H1 (cell line): ENCODE measurements at regions not wholly inside any gene's neighbourhood (a gene's known extent, or its start where the extent isn't known, plus 50 kb on each side); places are given as distances from the start of the nearest gene placed in this dataset.

Source experiments
- CTCF ChIA-PET: fragments of 300-600 bp; sonication (Branson Sonifier 250); formaldehyde crosslinking; loops from one replicate; lab custom pipeline; 2021; ENCODE audit not compliant: partially characterized antibody; lab: Charles Lee
- POLR2A ChIA-PET: fragments of 300-600 bp; sonication (Branson Sonifier 250); formaldehyde crosslinking; loops from one replicate; lab custom pipeline; 2021; ENCODE audit warnings: inconsistent platforms; ENCODE audit not compliant: partially characterized antibody; lab: Charles Lee
- DNase-seq, 2 experiments: peaks; one replicate each; pipeline versions ENCODE4 v3.0.0 to v3.0.0-alpha.2; 2010 to 2022; ENCODE audit warnings: low spot score in 2 of 2, low read depth in 1 of 2, mixed read lengths in 1 of 2
- FAIRE-seq: peaks from 2 replicates; lab custom pipeline; 2011; peaks lifted over from hg19 to GRCh38; lab: Jason Lieb, UNC
- H2AFZ ChIP-seq: 2 replicates; pipeline ENCODE4 v1.8.1; 2012; ENCODE audit warnings: low read length, inconsistent platforms
- H2AK5ac ChIP-seq: 2 replicates; pipeline ENCODE4 v1.6.1; 2013; ENCODE audit warnings: low read depth, low read length
- H2BK120ac ChIP-seq: replicated peaks from 2 replicates; pipeline ENCODE3; 2013; ENCODE audit warnings: low read depth, low read length, inconsistent platforms
- H2BK12ac ChIP-seq: 2 replicates; pipeline ENCODE4 v1.6.1; 2013; ENCODE audit warnings: low read depth, low read length
- H2BK15ac ChIP-seq: 2 replicates; pipeline ENCODE4 v1.6.1; 2013; ENCODE audit warnings: low read length
- H2BK20ac ChIP-seq: 2 replicates; pipeline ENCODE4 v1.6.1; 2013; ENCODE audit warnings: low read length
- H2BK5ac ChIP-seq: 2 replicates; pipeline ENCODE4 v1.6.1; 2013; ENCODE audit warnings: low read depth, low read length
- H3K14ac ChIP-seq: 2 replicates; pipeline ENCODE4 v1.6.1; 2013; ENCODE audit warnings: inconsistent platforms; ENCODE audit not compliant: insufficient read length
- H3K18ac ChIP-seq: 2 replicates; pipeline ENCODE4 v1.6.1; 2013; ENCODE audit warnings: low read length; ENCODE audit errors: extremely low read depth
- H3K23ac ChIP-seq: 2 replicates; pipeline ENCODE4 v1.6.1; 2013; ENCODE audit warnings: inconsistent platforms; ENCODE audit not compliant: insufficient read length
- H3K23me2 ChIP-seq: 2 replicates; pipeline ENCODE4 v1.6.1; 2013; ENCODE audit warnings: low read depth, low read length
- H3K27ac ChIP-seq: 2 replicates; pipeline ENCODE4 v1.6.1; 2011; ENCODE audit warnings: low read depth, low read length, inconsistent platforms
- H3K27me3 ChIP-seq, 4 experiments: replicated peaks in 1 of 4; 1 replicate in 1 of 4; 2 replicates in 3 of 4; pipeline versions ENCODE4 v1.6.1 to v1.8.1; 2011 to 2013; ENCODE audit warnings: low read length in 3 of 4, mild to moderate bottlenecking in 3 of 4, inconsistent platforms in 2 of 4, mixed read lengths in 2 of 4, moderate library complexity in 1 of 4; ENCODE audit not compliant: control insufficient read depth in 3 of 4, insufficient read depth in 3 of 4; ENCODE audit errors: extremely low read depth in 1 of 4
- H3K36me3 ChIP-seq, 4 experiments: 2 replicates each; pipeline versions ENCODE4 v1.6.1 to v1.8.1; 2011 to 2013; ENCODE audit warnings: mild to moderate bottlenecking in 4 of 4, low read length in 3 of 4, moderate library complexity in 2 of 4, control low read depth in 1 of 4, inconsistent platforms in 1 of 4; ENCODE audit not compliant: insufficient read depth in 4 of 4, control insufficient read depth in 2 of 4
- H3K4ac ChIP-seq: replicated peaks from 2 replicates; pipeline ENCODE3; 2013; ENCODE audit warnings: low read length, low read depth, mixed read lengths, inconsistent platforms; ENCODE audit not compliant: insufficient read length
- H3K4me1 ChIP-seq, 4 experiments: replicated peaks in 1 of 4; 1 replicate in 1 of 4; 2 replicates in 3 of 4; pipeline versions ENCODE4 v1.6.1 to v1.8.1; 2011 to 2013; ENCODE audit warnings: low read length in 3 of 4, inconsistent platforms in 2 of 4, mixed read lengths in 1 of 4; ENCODE audit not compliant: insufficient read depth in 4 of 4, control insufficient read depth in 3 of 4
- H3K4me2 ChIP-seq, 2 experiments: 2 replicates each; pipeline versions ENCODE4 v1.6.1 to v1.8.1; 2011 to 2013; ENCODE audit warnings: low read depth in 2 of 2, low read length in 2 of 2, control low read depth in 1 of 2, inconsistent platforms in 1 of 2, mild to moderate bottlenecking in 1 of 2; ENCODE audit not compliant: insufficient read depth in 1 of 2
- H3K4me3 ChIP-seq, 4 experiments: fragments of 200-600, 300-600 bp in 1 of 4; sonication (generic), shearing (Covaris generic), sonication (Bioruptor Twin) in 1 of 4; 2 replicates each; pipeline versions ENCODE4 v1.5.1 to v1.8.1; 2011 to 2016; ENCODE audit warnings: low read length in 4 of 4, low read depth in 3 of 4, control low read depth in 2 of 4, inconsistent platforms in 2 of 4, mild to moderate bottlenecking in 2 of 4, mixed read lengths in 1 of 4, moderate library complexity in 1 of 4; ENCODE audit not compliant: insufficient read depth in 2 of 4; ENCODE audit errors: extremely low read depth in 1 of 4
- H3K56ac ChIP-seq: replicated peaks from 2 replicates; pipeline ENCODE3; 2013; ENCODE audit warnings: low read depth, mild to moderate bottlenecking, mixed read lengths, low read length, inconsistent platforms; ENCODE audit not compliant: insufficient read length
- H3K79me1 ChIP-seq: 2 replicates; pipeline ENCODE4 v1.6.1; 2013; ENCODE audit warnings: low read depth, low read length, control low read depth
- H3K79me2 ChIP-seq, 2 experiments: 2 replicates each; pipeline versions ENCODE4 v1.6.1 to v1.8.1; 2012 to 2013; ENCODE audit warnings: low read length in 2 of 2, mild to moderate bottlenecking in 2 of 2, inconsistent platforms in 1 of 2; ENCODE audit not compliant: insufficient read depth in 2 of 2, control insufficient read depth in 1 of 2
- H3K9ac ChIP-seq, 4 experiments: replicated peaks in 1 of 4; 1 replicate in 1 of 4; 2 replicates in 3 of 4; pipeline versions ENCODE4 v1.6.1 to v1.8.1; 2011 to 2013; ENCODE audit warnings: low read depth in 3 of 4, low read length in 3 of 4, control low read depth in 2 of 4, mild to moderate bottlenecking in 2 of 4, moderate library complexity in 2 of 4, inconsistent platforms in 1 of 4; ENCODE audit errors: extremely low read depth in 1 of 4
- H3K9me3 ChIP-seq, 2 experiments: 2 replicates each; pipeline versions ENCODE4 v1.6.1 to v1.8.1; 2012 to 2013; ENCODE audit warnings: mild to moderate bottlenecking in 2 of 2, moderate library complexity in 2 of 2, control low read depth in 1 of 2, inconsistent platforms in 1 of 2, low read depth in 1 of 2, low read length in 1 of 2, mixed read lengths in 1 of 2; ENCODE audit not compliant: insufficient read depth in 2 of 2
- H4K20me1 ChIP-seq, 2 experiments: replicated peaks in 1 of 2; 2 replicates each; pipeline versions ENCODE3 to v1.8.1; 2011 to 2013; ENCODE audit warnings: inconsistent platforms in 2 of 2, low read length in 2 of 2, mild to moderate bottlenecking in 1 of 2; ENCODE audit not compliant: insufficient read depth in 2 of 2, control insufficient read depth in 1 of 2
- H4K5ac ChIP-seq: 2 replicates; pipeline ENCODE4 v1.6.1; 2013; ENCODE audit warnings: low read length, low read depth, mixed read lengths, inconsistent platforms; ENCODE audit not compliant: insufficient read length
- H4K8ac ChIP-seq: 2 replicates; pipeline ENCODE4 v1.8.0; 2013; ENCODE audit warnings: mild to moderate bottlenecking, moderate library complexity, low read length, inconsistent platforms; ENCODE audit not compliant: insufficient read depth; ENCODE audit errors: extremely low read depth
- H4K91ac ChIP-seq: replicated peaks from 2 replicates; pipeline ENCODE3; 2013; ENCODE audit warnings: low read length, mixed read lengths, inconsistent platforms; ENCODE audit not compliant: insufficient read length
- EZH2 ChIP-seq: fragments of 200-600 bp; sonication (generic); IDR thresholded peaks from 2 replicates; pipeline ENCODE4 v1.7.1; 2012; ENCODE audit warnings: low read depth, mild to moderate bottlenecking, moderate library complexity, low read length, inconsistent platforms; ENCODE audit not compliant: severe bottlenecking
- USF2 ChIP-seq: IDR thresholded peaks from 2 replicates; pipeline ENCODE4 v1.6.1; 2011; ENCODE audit warnings: low read length, improper control_type of control experiment
- WGBS, 2 experiments: shearing (Covaris generic) in 1 of 2; methylation state at CpG; one replicate each; pipeline versions ENCODE4 v1.1.6 to v1.1.7; 2013 to 2015; ENCODE audit warnings: low lambda C conversion rate in 2 of 2, mixed read lengths in 2 of 2, inconsistent platforms in 1 of 2, low coverage in 1 of 2, missing lambda C conversion rate in 1 of 2; ENCODE audit not compliant: insufficient replicate concordance in 2 of 2, insufficient coverage in 1 of 2, insufficient read length in 1 of 2; ENCODE audit errors: extremely low coverage in 1 of 2, missing lambda C conversion rate in 1 of 2; 5-methylcytosine and 5-hydroxymethylcytosine counted together

GRCh38 chr4:23369331-23369730, 520.5 kb downstream of the PPARGC1A start:
- H3K27ac ChIP-seq: no peak overlapping the region
- no peak overlapping the region for H2AFZ ChIP-seq
- H3K79me2 ChIP-seq: no peaks in the 10 kb centered on the region
- H4K91ac ChIP-seq: no peak overlapping the region
- no peaks in the 10 kb centered on the region for H4K20me1 ChIP-seq
- no peak overlapping the region for H4K5ac ChIP-seq
- no peak overlapping the region for H3K14ac ChIP-seq
- no peaks in the 10 kb centered on the region for H3K27me3 ChIP-seq
- H3K23ac ChIP-seq: no peak overlapping the region
- POLR2A ChIA-PET: no interaction called here
- H4K8ac ChIP-seq: no peak overlapping the region
- no peak overlapping the region for H3K56ac ChIP-seq
- no peak overlapping the region for H3K18ac ChIP-seq
- H3K4me1 ChIP-seq: peaks cover 0 to 6% (median 1%) of the 10 kb centered on the region in 4 experiments; a peak in 3 of 7 replicates
- H3K36me3 ChIP-seq: no peaks in the 10 kb centered on the region
- H3K9me3 ChIP-seq: no peaks in the 10 kb centered on the region
- H2BK15ac ChIP-seq: no peak overlapping the region
- H2BK20ac ChIP-seq: no peak overlapping the region
- FAIRE-seq (no peak), DNase-seq (no peak)
- H3K23me2 ChIP-seq: no peaks in the 10 kb centered on the region
- CTCF ChIA-PET: interaction anchor here (0.6 to 3.6 kb wide), 15 partner anchors 9 to 995 kb away, joined by 3 to 22 read pairs (median 5); no protein-coding TSS in a partner anchor
- H2BK120ac ChIP-seq: no peak overlapping the region
- H3K4me2 ChIP-seq: no peak overlapping the region
- no peak overlapping the region for H2BK12ac ChIP-seq
- TF ChIP-seq EZH2 (no peak), USF2 (0 out of 2 replicates have a peak, but pooled peaks have one; percentile 28)
- no peak overlapping the region for H3K4me3 ChIP-seq
- H3K9ac ChIP-seq: no peak overlapping the region
- H2AK5ac ChIP-seq: no peak overlapping the region
- H2BK5ac ChIP-seq: no peak overlapping the region
- no peaks in the 10 kb centered on the region for H3K79me1 ChIP-seq
- H3K4ac ChIP-seq: no peak overlapping the region
- WGBS, 2 experiments: 69% methylated on average over 3 of the region's 3 CpGs; no CpG with 5 or more reads in 1 of the 2 experiments
